GM23248 (cell line): ENCODE measurements at regions not wholly inside any gene's neighbourhood (a gene's known extent, or its start where the extent isn't known, plus 50 kb on each side); places are given as distances from the start of the nearest gene placed in this dataset.

Experiments
- DNase-seq: peaks from one replicate; pipeline ENCODE4 v3.0.0-alpha.2; 2015
- H2AFZ ChIP-seq: fragments of 200-600 bp; sonication (generic); 2 replicates; pipeline ENCODE4 v1.6.1; 2016; ENCODE audit warnings: antibody characterized with exemption
- H3F3A ChIP-seq: fragments of 200-600 bp; sonication (generic); 2 replicates; pipeline ENCODE4 v1.6.1; 2016; ENCODE audit warnings: mild to moderate bottlenecking, antibody characterized with exemption, mixed run types; ENCODE audit not compliant: insufficient read depth
- H3K27ac ChIP-seq: fragments of 200-600 bp; sonication (generic); 2 replicates; pipeline ENCODE4 v1.5.1; 2016; ENCODE audit warnings: mild to moderate bottlenecking
- H3K27me3 ChIP-seq: fragments of 200-600 bp; sonication (generic); replicated peaks from 2 replicates; pipeline ENCODE4 v1.6.1; 2016; ENCODE audit warnings: mild to moderate bottlenecking; ENCODE audit not compliant: insufficient read depth
- H3K36me3 ChIP-seq: fragments of 200-600 bp; sonication (generic); 2 replicates; pipeline ENCODE4 v1.6.1; 2016; ENCODE audit warnings: low read depth, mild to moderate bottlenecking
- H3K4me1 ChIP-seq: fragments of 200-600 bp; sonication (generic); 2 replicates; pipeline ENCODE4 v1.6.1; 2016; ENCODE audit warnings: mild to moderate bottlenecking; ENCODE audit not compliant: insufficient read depth
- H3K4me2 ChIP-seq: fragments of 200-600 bp; sonication (generic); one replicate; pipeline ENCODE4 v1.6.1; 2016; ENCODE audit warnings: mild to moderate bottlenecking; ENCODE audit not compliant: unreplicated experiment
- H3K4me3 ChIP-seq: fragments of 200-600 bp; sonication (generic); 2 replicates; pipeline ENCODE4 v1.5.1; 2016; ENCODE audit warnings: mild to moderate bottlenecking
- H3K79me2 ChIP-seq: fragments of 200-600 bp; sonication (generic); 2 replicates; pipeline ENCODE4 v1.6.1; 2016; ENCODE audit warnings: mild to moderate bottlenecking; ENCODE audit not compliant: insufficient read depth
- H3K9ac ChIP-seq: fragments of 200-600 bp; sonication (generic); 2 replicates; pipeline ENCODE4 v1.6.1; 2016; ENCODE audit warnings: mild to moderate bottlenecking
- H3K9me2 ChIP-seq: fragments of 200-600 bp; sonication (generic); 2 replicates; pipeline ENCODE4 v1.6.1; 2016; ENCODE audit warnings: mixed run types, mild to moderate bottlenecking, moderate library complexity; ENCODE audit not compliant: insufficient read depth
- H3K9me3 ChIP-seq: fragments of 200-600 bp; sonication (generic); one replicate; pipeline ENCODE4 v1.6.1; 2017; ENCODE audit warnings: low read depth
- H4K20me1 ChIP-seq: fragments of 200-600 bp; sonication (generic); 2 replicates; pipeline ENCODE4 v1.6.0; 2016; ENCODE audit not compliant: insufficient read depth
- EZH2 ChIP-seq: fragments of 200-600 bp; sonication (generic); IDR thresholded peaks from 2 replicates; pipeline ENCODE4 v1.6.1; 2018; ENCODE audit warnings: antibody characterized with exemption, mild to moderate bottlenecking; ENCODE audit not compliant: insufficient read depth, poor library complexity, severe bottlenecking
- EZH2phosphoT487 ChIP-seq: fragments of 200-600 bp; sonication (generic); IDR thresholded peaks from 2 replicates; pipeline ENCODE4 v1.6.1; 2018; ENCODE audit warnings: antibody characterized with exemption, moderate library complexity, mild to moderate bottlenecking, low read depth; ENCODE audit not compliant: insufficient read depth
- WGBS, 2 experiments: methylation state at CpG; one replicate each; pipeline ENCODE4 v1.1.6; 2015 to 2017; ENCODE audit warnings: low lambda C conversion rate in 2 of 2, low coverage in 1 of 2; ENCODE audit errors: missing lambda C conversion rate in 2 of 2; 5-methylcytosine and 5-hydroxymethylcytosine counted together
- in situ Hi-C: fragments of 300-500 bp; cut with MboI; formaldehyde crosslinking; loops from 2 replicates; pipeline ENCODE4 v1.15.0; 2020

DNA sequence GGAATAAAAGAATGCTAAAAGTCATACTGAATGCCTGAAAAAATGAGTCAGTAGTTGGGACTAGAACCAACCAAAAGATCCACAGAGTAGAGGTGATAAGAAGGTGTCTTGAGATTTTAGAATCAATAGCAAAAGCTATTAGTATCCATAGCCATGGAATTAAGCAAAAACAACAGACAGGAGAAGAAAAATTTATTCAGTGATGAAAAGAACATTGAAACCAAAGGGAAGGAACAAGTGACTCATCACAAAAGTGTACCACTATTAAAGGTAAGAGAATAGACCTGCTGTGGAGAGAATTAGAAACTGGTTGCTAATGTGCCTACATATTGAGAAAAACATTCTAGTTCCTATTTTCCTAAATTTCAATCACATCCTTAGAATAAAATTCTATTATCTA, 182.0 kb upstream of the NEIL3 start:
- H3K36me3 ChIP-seq: no peaks in the 10 kb centered on the region
- H2AFZ ChIP-seq: no peak overlapping the region
- H3K79me2 ChIP-seq: no peaks in the 10 kb centered on the region
- DNase-seq: no peak
- no peaks in the 10 kb centered on the region for H3K27me3 ChIP-seq
- no peaks in the 10 kb centered on the region for H3K9me2 ChIP-seq
- peaks cover 11% of the 10 kb centered on the region for H3K4me1 ChIP-seq
- H4K20me1 ChIP-seq: no peaks in the 10 kb centered on the region
- in situ Hi-C loops: no loop called here
- no peaks in the 10 kb centered on the region for H3K9me3 ChIP-seq
- peak overlapping the region; percentile 25 for H3K4me2 ChIP-seq
- H3K27ac ChIP-seq: peak overlapping the region; percentile 58
- peaks cover 19% of the 10 kb centered on the region for H3F3A ChIP-seq
- TF ChIP-seq EZH2 (no peak), EZH2phosphoT487 (no peak)
- H3K4me3 ChIP-seq: no peak overlapping the region
- no peak overlapping the region for H3K9ac ChIP-seq

DNA sequence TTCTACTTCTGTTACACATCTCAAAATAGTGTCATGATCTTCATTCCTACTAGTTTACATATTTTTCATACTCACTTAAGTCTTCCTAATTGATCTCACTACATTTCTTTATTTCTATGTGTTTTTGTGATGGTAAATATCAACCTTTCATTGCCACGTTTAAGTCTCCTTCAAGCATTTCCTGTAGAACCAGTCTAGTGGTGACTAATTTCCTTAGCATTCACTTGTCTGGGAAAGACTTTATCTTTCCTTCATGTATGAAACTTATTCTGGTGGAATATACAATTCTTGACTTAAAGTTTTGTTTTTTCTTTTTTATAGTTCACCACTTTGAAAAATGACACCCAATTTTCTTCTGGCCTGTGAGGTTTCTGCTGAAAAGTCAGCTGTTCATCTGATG, 181.4 kb upstream of the NEIL3 start:
- Histone ChIP-seq H3K9ac (no peak overlapping the region), H3K9me3 (no peaks in the 10 kb centered on the region), H2AFZ (peak overlapping the region; percentile 47), H3F3A (peaks cover 19% of the 10 kb centered on the region), H4K20me1 (no peaks in the 10 kb centered on the region), H3K4me1 (peaks cover 11% of the 10 kb centered on the region), H3K4me2 (peak overlapping the region; percentile 25), H3K4me3 (no peak overlapping the region), H3K27ac (peak overlapping the region; percentile 58), H3K9me2 (no peaks in the 10 kb centered on the region), H3K36me3 (no peaks in the 10 kb centered on the region), H3K79me2 (no peaks in the 10 kb centered on the region), H3K27me3 (no peaks in the 10 kb centered on the region)
- in situ Hi-C loops: no loop called here
- TF ChIP-seq EZH2phosphoT487 (no peak), EZH2 (no peak)
- WGBS, 2 experiments: 2 to 9% methylated on average over 1 of the region's 1 CpG
- peak; percentile 51 for DNase-seq

DNA sequence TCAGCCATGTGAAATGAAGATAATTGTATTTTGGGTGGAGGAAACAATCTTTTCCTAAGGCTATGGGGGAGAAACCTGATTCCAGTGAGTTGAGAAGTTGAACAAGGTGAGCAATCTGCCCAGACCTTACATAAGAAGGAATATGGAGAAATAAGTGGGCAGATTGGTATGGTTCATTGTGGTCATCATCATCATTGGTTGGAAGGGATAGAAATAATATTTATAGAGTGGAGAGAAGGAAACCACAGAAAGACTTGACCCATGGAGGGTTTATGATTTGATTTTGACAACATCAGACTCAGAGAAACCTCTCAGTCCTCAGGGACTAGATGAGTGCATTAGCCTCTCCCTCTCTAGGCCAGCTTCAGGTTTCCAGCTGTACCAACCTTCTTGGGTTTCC, 177.9 kb upstream of the NEIL3 start:
- H2AFZ ChIP-seq: no peak overlapping the region
- H3F3A ChIP-seq: peaks cover 19% of the 10 kb centered on the region
- H3K79me2 ChIP-seq: no peaks in the 10 kb centered on the region
- no peaks in the 10 kb centered on the region for H3K36me3 ChIP-seq
- DNase-seq: no peak
- no peak overlapping the region for H3K4me2 ChIP-seq
- no peak overlapping the region for H3K4me3 ChIP-seq
- no peaks in the 10 kb centered on the region for H3K27me3 ChIP-seq
- H3K9me2 ChIP-seq: no peaks in the 10 kb centered on the region
- no peaks in the 10 kb centered on the region for H4K20me1 ChIP-seq
- H3K9me3 ChIP-seq: no peaks in the 10 kb centered on the region
- H3K4me1 ChIP-seq: peaks cover 11% of the 10 kb centered on the region
- in situ Hi-C loops: no loop called here
- TF ChIP-seq EZH2phosphoT487: no peak
- no peak for TF ChIP-seq EZH2
- no peak overlapping the region for H3K27ac ChIP-seq
- H3K9ac ChIP-seq: no peak overlapping the region

DNA sequence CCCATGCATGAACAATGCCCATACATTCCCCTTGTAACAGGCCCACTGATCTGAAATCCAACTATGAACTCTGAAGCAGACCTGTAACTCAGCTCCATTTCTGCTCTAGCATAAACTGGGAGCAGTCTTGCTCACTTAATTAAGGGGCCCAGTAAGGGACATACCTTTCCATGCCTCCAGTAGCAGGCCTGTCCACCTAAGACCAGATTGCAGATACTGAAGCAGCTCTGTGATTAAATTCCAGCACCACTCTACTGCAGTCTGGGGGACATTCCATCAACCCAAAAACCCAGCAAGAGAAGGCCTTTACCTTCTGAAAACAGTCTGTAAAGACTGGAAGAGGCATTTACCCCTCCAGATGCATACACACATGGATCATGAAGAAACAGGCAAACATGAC, 162.0 kb upstream of the NEIL3 start:
- Histone ChIP-seq H3F3A (no peaks in the 10 kb centered on the region), H3K9me3 (no peaks in the 10 kb centered on the region), H3K79me2 (no peaks in the 10 kb centered on the region), H2AFZ (no peak overlapping the region), H3K27ac (no peak overlapping the region), H3K36me3 (no peaks in the 10 kb centered on the region), H3K4me2 (no peak overlapping the region), H3K27me3 (no peaks in the 10 kb centered on the region), H3K4me3 (no peak overlapping the region), H3K4me1 (peaks cover 3% of the 10 kb centered on the region; the same call in 1 of the 2 replicates), H3K9me2 (no peaks in the 10 kb centered on the region), H4K20me1 (no peaks in the 10 kb centered on the region), H3K9ac (no peak overlapping the region)
- no peak for TF ChIP-seq EZH2phosphoT487
- no peak for TF ChIP-seq EZH2
- no peak for DNase-seq
- in situ Hi-C loops: no loop called here

DNA sequence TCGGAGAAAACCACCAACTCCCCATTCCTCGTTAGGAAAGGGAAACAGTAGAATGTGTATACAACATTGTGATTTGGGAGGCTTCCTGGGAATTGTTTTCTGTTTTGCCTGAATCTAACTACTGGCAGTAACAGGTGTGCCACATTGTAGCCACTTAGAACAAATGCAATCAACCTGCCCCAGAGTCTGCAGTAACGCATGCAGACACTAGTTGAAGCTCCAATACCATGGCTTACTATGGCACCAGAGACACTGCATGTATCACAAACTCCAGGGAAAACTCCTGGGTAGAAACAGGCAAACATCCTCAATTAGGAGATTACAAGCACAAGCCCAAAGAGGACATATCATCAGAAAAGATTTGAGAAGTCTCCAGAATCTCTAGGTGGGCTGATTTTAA, 154.2 kb upstream of the NEIL3 start:
- WGBS, 2 experiments: 81 to 94% methylated on average over 3 of the region's 3 CpGs

More for the DNA sequence above, 154.2 kb upstream of the NEIL3 start:
- in situ Hi-C loops: no loop called here
- H3K4me3 ChIP-seq: no peak overlapping the region
- no peak overlapping the region for H2AFZ ChIP-seq
- no peaks in the 10 kb centered on the region for H3K27me3 ChIP-seq
- DNase-seq: no peak
- H3K4me2 ChIP-seq: no peak overlapping the region
- H3K4me1 ChIP-seq: no peaks in the 10 kb centered on the region
- no peaks in the 10 kb centered on the region for H3K9me2 ChIP-seq
- TF ChIP-seq EZH2 (no peak), EZH2phosphoT487 (no peak)
- H4K20me1 ChIP-seq: no peaks in the 10 kb centered on the region
- H3K9ac ChIP-seq: no peak overlapping the region
- no peaks in the 10 kb centered on the region for H3K79me2 ChIP-seq
- no peaks in the 10 kb centered on the region for H3F3A ChIP-seq
- no peaks in the 10 kb centered on the region for H3K36me3 ChIP-seq
- H3K27ac ChIP-seq: no peak overlapping the region
- H3K9me3 ChIP-seq: no peaks in the 10 kb centered on the region
